Astrocyte of the cerebellum (primary cell): ENCODE measurements at regions not wholly inside any gene's neighbourhood (a gene's known extent, or its start where the extent isn't known, plus 50 kb on each side); places are given as distances from the start of the nearest gene placed in this dataset.

ENCODE experiments used
- DNase-seq: peaks from one replicate; pipeline ENCODE4 v3.0.0-alpha.2; 2011; ENCODE audit warnings: low read depth
- H3K4me3 ChIP-seq: 2 replicates; pipeline ENCODE4 v1.5.1; 2011; ENCODE audit warnings: mild to moderate bottlenecking, low read depth, low read length, moderate library complexity
- CTCF ChIP-seq: IDR thresholded peaks from 2 replicates; pipeline ENCODE4 v1.5.1; 2012; ENCODE audit warnings: low read length, low read depth, moderate library complexity, mild to moderate bottlenecking; ENCODE audit errors: missing control alignments
- in situ Hi-C: cut with HindIII; loops from 2 replicates; pipeline ENCODE4 v1.10.0; 2017; ENCODE audit warnings: low sequenced_read_pairs

- no peak for TF ChIP-seq CTCF
- in situ Hi-C loops, result no loop called here
- DNase-seq, result no peak
- no peak overlapping the region for H3K4me3 ChIP-seq
Observed at GRCh38 chr3:65149877-65150276, 462.1 kb upstream of the ADAMTS9 start.

- H3K4me3 ChIP-seq, result no peak overlapping the region
- no peak for TF ChIP-seq CTCF
- DNase-seq, result no peak
- in situ Hi-C loops, result no loop called here
Observed at GRCh38 chr3:65148687-65149086, 460.9 kb upstream of the ADAMTS9 start.

- peak; percentile 57 for DNase-seq
- no peak overlapping the region for H3K4me3 ChIP-seq
- in situ Hi-C loops, result no loop called here
- no peak for TF ChIP-seq CTCF
Observed at GRCh38 chr3:65146179-65146578, 458.4 kb upstream of the ADAMTS9 start.

- no peak for DNase-seq
- no peak for TF ChIP-seq CTCF
Observed at GRCh38 chr3:65145680-65146079, 457.9 kb upstream of the ADAMTS9 start.

GRCh38 chr3:65144791-65145351 lies 457.1 kb upstream of the ADAMTS9 start:
- peak; percentile 8 for DNase-seq
- in situ Hi-C loops, result no loop called here
- TF ChIP-seq CTCF, result no peak
- no peak overlapping the region for H3K4me3 ChIP-seq

More at GRCh38 chr3:65145680-65146079, 457.9 kb upstream of the ADAMTS9 start:
- no peak overlapping the region for H3K4me3 ChIP-seq
- in situ Hi-C loops, result no loop called here

GRCh38 chr3:65142456-65142855 lies 454.7 kb upstream of the ADAMTS9 start:
- in situ Hi-C loops, result no loop called here

More at GRCh38 chr3:65142456-65142855, 454.7 kb upstream of the ADAMTS9 start:
- no peak overlapping the region for H3K4me3 ChIP-seq
- TF ChIP-seq CTCF, result no peak
- DNase-seq, result no peak
